Dendritic cell treated with granulocyte-macrophage colony-stimulating factor and Interleukin-4, amounts not matched to agents 40 ng/mL and 50 ng/mL, for 4 days (primary cell): ENCODE measurements at regions not wholly inside any gene's neighbourhood (a gene's known extent, or its start where the extent isn't known, plus 50 kb on each side); places are given as distances from the start of the nearest gene placed in this dataset.

Experiments used
- H3K27ac Mint-ChIP-seq: one replicate; pipeline ENCODE4 v1.8.0; 2022; ENCODE audit warnings: mild to moderate bottlenecking, mixed read lengths
- H3K27me3 Mint-ChIP-seq: one replicate; pipeline ENCODE4 v1.8.0; 2022; ENCODE audit warnings: mild to moderate bottlenecking, mixed read lengths
- H3K36me3 Mint-ChIP-seq: one replicate; pipeline ENCODE4 v1.8.0; 2022; ENCODE audit warnings: low read depth, mixed read lengths
- H3K4me1 Mint-ChIP-seq: one replicate; pipeline ENCODE4 v1.8.0; 2022; ENCODE audit warnings: low read depth, mixed read lengths
- H3K4me3 Mint-ChIP-seq: one replicate; pipeline ENCODE4 v1.8.0; 2022; ENCODE audit warnings: mild to moderate bottlenecking, moderate library complexity, mixed read lengths
- H3K9me3 Mint-ChIP-seq: one replicate; pipeline ENCODE4 v1.8.0; 2022; ENCODE audit warnings: mixed read lengths
- intact Hi-C: fragments of 100-400 bp; cut with micrococcal nuclease; formaldehyde crosslinking; loops from one replicate; pipeline ENCODE4 v1.15.0; 2022

DNA sequence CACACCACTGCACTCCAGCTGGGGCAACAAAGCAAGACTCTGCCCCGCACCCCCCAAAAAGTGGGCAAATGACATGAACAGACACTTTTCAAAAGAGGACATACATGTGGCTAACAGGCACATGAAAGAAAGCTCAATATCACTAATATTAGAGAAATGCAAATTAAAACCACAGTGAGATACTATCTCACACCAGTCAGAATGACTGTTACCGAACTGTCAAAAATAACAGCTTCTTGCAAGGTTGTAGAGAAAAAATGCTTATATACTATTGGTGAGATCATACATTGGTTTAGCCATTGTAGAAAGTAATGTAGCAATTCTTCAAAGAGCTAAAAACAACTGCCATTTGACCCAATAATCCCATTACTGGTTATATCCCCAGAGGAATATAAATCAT lies 99.5 kb upstream of the SPATA13 start:
- Mint-ChIP-seq H3K4me1 (peaks cover 40% of the 10 kb centered on the region), H3K27ac (no peak overlapping the region), H3K36me3 (no peaks in the 10 kb centered on the region), H3K4me3 (no peak overlapping the region), H3K9me3 (no peaks in the 10 kb centered on the region), H3K27me3 (no peaks in the 10 kb centered on the region)
- intact Hi-C loops: loop anchor here (10.0 kb wide), 1 partner anchor 94 kb away; no protein-coding TSS in a partner anchor

DNA sequence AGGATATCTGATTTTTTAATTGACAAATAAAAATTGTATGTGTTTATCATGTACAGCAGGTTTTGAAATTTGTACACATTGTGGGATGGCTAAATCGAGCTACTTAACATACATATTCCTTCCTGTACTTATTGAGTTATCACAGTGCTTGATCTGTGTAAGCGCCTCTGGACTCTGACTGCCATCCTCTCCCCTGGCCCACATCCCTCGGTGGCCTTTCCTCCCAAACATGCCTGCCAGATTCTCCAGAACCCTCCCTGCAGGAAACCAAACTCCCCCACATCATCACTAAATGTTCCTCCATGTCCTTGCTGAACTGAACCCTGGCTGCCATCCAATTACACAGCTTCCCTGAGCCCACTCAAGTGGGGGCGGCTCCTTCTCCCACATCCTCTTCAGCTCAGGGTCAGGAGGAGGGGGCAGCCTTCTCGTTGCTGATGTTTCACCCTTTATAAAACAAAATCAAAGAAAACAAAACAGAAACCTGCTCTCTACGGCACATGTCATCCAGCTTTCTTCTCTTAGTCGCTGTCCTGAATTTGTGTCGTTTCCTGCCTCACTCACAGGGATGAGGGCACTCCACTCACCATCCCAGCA lies 97.1 kb upstream of the SPATA13 start:
- H3K36me3 Mint-ChIP-seq: no peaks in the 10 kb centered on the region

DNA sequence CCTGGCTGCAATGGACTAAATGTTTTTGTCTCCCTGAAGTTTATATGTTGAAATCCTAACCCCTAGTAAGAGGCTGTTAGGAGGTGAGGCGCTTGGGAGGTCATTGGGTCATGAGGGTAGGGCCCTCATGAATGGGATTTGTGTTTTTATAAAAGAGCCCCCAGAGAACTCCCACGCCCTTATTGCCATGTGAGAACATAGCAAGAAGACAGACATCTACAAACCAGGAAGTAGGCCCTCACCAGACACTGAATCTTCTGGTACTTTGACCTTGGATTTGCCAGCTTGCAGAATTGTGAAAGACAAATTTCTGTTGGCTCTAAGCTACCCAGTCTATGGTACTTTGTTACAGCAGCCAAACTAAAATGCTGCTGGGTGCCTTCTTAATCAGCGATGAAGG lies 96.1 kb upstream of the SPATA13 start:
- Mint-ChIP-seq H3K4me1 (peaks cover 38% of the 10 kb centered on the region), H3K36me3 (no peaks in the 10 kb centered on the region), H3K27me3 (no peaks in the 10 kb centered on the region), H3K9me3 (no peaks in the 10 kb centered on the region), H3K4me3 (no peak overlapping the region), H3K27ac (peak overlapping the region; percentile 60)
- intact Hi-C loops: loop anchor here (10.0 kb wide), 1 partner anchor 90 kb away; no protein-coding TSS in a partner anchor

More for the DNA sequence above, 97.1 kb upstream of the SPATA13 start:
- no peaks in the 10 kb centered on the region for H3K27me3 Mint-ChIP-seq
- peak overlapping the region; percentile 60 for H3K27ac Mint-ChIP-seq
- peaks cover 44% of the 10 kb centered on the region for H3K4me1 Mint-ChIP-seq
- no peak overlapping the region for H3K4me3 Mint-ChIP-seq
- intact Hi-C loops: loop anchor here (10.0 kb wide), 1 partner anchor 91 kb away; no protein-coding TSS in a partner anchor
- no peaks in the 10 kb centered on the region for H3K9me3 Mint-ChIP-seq

DNA sequence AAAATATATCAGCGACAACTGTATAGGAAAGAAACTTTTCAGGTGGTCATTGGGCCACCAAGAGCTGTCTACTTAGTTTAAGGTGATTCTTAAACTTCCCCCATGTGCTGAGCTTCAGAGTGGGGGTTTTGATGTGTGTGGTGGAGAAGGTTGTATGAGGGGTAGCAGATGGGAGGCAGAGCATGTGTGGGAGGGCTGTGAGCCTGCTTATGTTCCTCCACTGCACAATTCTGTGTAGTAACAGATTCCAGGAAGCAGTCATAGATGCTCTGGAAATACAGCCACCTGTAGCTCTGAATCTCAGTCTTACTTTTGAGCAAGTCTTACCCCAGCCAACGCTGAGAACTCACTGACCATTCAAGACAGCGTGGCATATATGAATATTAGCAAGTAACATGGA lies 95.3 kb upstream of the SPATA13 start:
- Mint-ChIP-seq H3K27ac (no peak overlapping the region), H3K36me3 (no peaks in the 10 kb centered on the region), H3K9me3 (no peaks in the 10 kb centered on the region), H3K27me3 (no peaks in the 10 kb centered on the region), H3K4me3 (no peak overlapping the region), H3K4me1 (peaks cover 33% of the 10 kb centered on the region)
- intact Hi-C loops: loop anchor here (10.0 kb wide), 1 partner anchor 90 kb away; no protein-coding TSS in a partner anchor

DNA sequence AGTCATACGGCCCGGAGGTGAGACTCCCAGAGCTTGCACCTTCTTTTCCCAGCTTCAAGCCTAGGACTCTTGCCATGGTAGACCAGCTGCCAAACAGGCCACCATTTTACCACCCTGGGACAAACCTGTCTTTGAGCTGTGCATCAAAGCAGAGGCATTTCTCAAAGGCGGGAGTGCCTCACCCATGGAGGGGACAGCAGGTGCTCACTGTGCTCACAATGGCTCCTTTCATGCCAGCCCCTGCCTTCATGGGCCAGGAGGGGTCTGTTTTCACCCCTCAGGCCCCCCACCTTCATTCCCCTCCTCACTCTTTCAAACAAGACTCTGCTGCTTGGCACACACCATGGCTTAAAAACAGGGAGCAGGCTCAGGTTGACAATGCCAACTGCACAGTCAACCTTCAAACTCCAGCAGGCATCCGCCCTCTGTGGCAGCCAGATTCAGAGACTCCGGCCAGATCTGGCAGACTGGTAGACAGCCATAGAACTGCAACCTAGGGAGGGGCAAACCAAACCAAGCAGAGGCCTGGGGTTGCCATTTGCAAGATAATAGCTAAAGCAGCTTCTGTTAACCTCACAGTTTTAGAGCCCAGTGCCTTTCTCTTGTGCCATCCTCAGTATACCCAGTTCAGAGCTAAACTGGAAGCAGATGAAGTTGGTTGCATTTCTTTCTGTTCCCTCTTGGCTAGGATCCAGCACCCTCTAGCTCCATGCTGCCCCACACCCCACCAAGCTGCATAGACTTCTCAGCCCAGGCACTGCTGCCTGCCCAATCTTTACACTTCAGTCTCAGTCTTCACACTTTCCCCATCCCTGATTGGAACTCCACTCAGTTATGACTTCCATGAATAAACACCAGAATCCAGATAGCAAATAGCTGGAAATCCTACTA lies 93.9 kb upstream of the SPATA13 start:
- Mint-ChIP-seq H3K27me3 (no peaks in the 10 kb centered on the region), H3K4me1 (peaks cover 33% of the 10 kb centered on the region), H3K36me3 (no peaks in the 10 kb centered on the region), H3K27ac (peak overlapping the region; percentile 18), H3K4me3 (no peak overlapping the region), H3K9me3 (no peaks in the 10 kb centered on the region)
- intact Hi-C loops: loop anchor here (10.0 kb wide), 1 partner anchor 88 kb away; no protein-coding TSS in a partner anchor

DNA sequence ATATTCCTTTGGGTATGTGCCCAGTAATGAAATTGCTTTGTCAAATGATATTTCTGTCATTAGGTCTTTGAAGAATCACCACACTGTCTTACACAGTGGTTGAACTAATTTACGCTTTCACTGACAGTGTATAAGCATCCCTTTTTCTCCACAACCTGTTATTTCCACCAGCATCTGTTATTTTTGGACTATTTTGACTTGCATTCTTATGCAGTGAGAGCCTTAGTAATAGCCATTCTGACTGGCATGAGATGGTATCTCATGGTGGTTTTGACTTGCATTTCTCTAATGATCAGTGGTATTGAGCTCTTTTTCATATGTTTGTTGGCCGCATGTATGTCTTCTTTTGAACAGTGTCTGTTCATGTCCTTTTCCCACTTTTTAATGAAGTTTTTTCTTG lies 92.0 kb upstream of the SPATA13 start:
- Mint-ChIP-seq H3K9me3 (no peaks in the 10 kb centered on the region), H3K4me3 (no peak overlapping the region), H3K27me3 (no peaks in the 10 kb centered on the region), H3K4me1 (peaks cover 21% of the 10 kb centered on the region), H3K36me3 (no peaks in the 10 kb centered on the region), H3K27ac (no peak overlapping the region)
- intact Hi-C loops: loop anchor here (10.0 kb wide), 1 partner anchor 86 kb away; no protein-coding TSS in a partner anchor

DNA sequence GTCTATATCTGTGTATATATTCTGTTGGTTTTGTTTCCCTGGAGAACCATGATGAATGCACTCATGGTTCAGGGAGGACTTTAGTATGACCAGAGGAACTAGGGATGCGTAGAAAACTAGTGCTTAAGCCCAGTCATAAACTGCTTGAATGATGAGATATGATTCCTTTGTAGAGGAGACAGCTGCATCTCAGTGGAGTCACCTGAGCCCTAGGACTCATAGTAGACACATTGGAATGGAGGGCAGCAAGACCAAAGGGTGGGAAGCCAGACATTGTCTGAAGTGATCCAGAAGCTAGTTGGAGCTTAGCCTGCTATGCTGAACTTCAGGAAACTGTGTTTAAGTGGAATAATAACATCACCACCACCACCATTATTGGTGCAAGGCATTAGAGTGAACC lies 89.5 kb upstream of the SPATA13 start:
- H3K4me3 Mint-ChIP-seq: no peak overlapping the region
- peaks cover 18% of the 10 kb centered on the region for H3K4me1 Mint-ChIP-seq

DNA sequence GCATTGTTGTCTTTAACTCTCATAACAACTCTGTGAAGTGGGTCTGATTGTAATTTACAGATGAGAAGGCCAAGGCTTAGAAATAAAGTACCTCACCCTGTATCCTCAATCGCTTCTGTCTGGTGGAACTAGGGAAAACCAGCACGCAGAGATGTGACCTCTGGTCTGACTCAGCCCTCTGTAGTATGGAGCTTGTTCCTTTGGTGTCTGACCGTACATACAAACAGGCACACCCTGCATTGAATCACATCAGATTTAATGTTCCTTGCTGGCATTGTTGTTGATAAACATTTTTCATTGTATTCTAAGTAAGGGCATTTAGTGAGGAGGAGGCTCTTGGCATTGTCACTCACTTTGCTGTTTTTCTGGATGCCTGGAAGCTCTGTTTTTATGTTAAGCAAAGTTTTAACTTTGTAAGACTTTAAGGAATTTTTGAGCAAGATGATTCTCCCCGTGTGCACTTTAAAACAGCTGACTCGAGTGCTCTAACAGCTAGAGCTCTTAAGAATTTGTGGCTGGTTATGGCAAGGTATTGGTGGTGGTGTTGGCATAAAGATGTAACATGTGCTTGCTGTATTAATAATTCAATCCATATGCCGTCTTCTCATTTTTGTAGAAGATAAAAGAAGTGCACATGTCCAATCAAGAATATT lies 89.0 kb upstream of the SPATA13 start:
- Mint-ChIP-seq H3K27ac (no peak overlapping the region), H3K9me3 (no peaks in the 10 kb centered on the region), H3K4me1 (peaks cover 18% of the 10 kb centered on the region), H3K4me3 (no peak overlapping the region), H3K36me3 (no peaks in the 10 kb centered on the region), H3K27me3 (no peaks in the 10 kb centered on the region)
- intact Hi-C loops: no loop called here

More for the DNA sequence above, 89.5 kb upstream of the SPATA13 start:
- no peak overlapping the region for H3K27ac Mint-ChIP-seq
- H3K9me3 Mint-ChIP-seq: no peaks in the 10 kb centered on the region
- no peaks in the 10 kb centered on the region for H3K36me3 Mint-ChIP-seq
- intact Hi-C loops: no loop called here
- H3K27me3 Mint-ChIP-seq: no peaks in the 10 kb centered on the region

DNA sequence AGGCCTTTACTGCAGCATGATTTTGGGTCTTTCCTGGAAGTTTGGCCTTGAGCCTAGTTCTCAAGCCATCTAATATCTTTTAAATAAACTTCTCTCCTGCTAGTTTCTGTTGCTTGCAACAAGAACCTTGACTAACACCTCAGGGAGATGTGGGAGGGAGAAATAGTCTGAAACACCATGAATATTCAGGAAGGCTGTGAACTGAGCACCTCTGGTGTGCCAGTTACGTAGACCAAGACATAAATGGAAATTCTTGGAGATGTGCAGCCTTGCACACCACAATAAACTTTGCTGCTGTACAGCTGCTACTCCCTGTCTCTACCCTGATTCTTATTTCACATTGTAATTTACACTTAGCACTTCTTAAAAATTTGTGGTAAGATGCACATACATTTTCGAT lies 86.9 kb upstream of the SPATA13 start:
- Mint-ChIP-seq H3K27me3 (no peaks in the 10 kb centered on the region), H3K4me3 (no peak overlapping the region), H3K9me3 (no peaks in the 10 kb centered on the region), H3K4me1 (peaks cover 12% of the 10 kb centered on the region), H3K27ac (no peak overlapping the region), H3K36me3 (no peaks in the 10 kb centered on the region)
- intact Hi-C loops: no loop called here

DNA sequence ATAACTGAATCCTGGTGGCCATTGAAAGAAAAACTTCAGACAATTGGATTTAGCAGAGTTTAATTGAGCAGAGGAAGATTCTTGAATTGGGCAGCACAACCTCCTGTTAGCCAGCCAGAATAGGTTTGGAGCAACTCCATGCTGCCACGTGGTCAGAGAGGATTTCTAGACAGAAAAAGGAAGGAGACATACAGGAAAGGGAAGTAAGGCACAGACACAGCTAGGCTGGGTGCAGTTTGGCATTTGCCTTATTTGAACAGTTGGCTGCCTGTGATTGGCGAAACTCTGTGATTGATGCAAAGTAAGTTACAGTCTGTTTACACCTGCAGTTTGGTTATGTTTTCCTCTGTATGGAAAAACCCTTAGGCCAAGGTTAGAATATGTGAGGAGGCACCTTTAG lies 85.8 kb upstream of the SPATA13 start:
- no peaks in the 10 kb centered on the region for H3K36me3 Mint-ChIP-seq
- H3K4me3 Mint-ChIP-seq: no peak overlapping the region
- intact Hi-C loops: no loop called here
- peaks cover 14% of the 10 kb centered on the region for H3K4me1 Mint-ChIP-seq
- no peak overlapping the region for H3K27ac Mint-ChIP-seq
- H3K9me3 Mint-ChIP-seq: no peaks in the 10 kb centered on the region
- H3K27me3 Mint-ChIP-seq: no peaks in the 10 kb centered on the region

DNA sequence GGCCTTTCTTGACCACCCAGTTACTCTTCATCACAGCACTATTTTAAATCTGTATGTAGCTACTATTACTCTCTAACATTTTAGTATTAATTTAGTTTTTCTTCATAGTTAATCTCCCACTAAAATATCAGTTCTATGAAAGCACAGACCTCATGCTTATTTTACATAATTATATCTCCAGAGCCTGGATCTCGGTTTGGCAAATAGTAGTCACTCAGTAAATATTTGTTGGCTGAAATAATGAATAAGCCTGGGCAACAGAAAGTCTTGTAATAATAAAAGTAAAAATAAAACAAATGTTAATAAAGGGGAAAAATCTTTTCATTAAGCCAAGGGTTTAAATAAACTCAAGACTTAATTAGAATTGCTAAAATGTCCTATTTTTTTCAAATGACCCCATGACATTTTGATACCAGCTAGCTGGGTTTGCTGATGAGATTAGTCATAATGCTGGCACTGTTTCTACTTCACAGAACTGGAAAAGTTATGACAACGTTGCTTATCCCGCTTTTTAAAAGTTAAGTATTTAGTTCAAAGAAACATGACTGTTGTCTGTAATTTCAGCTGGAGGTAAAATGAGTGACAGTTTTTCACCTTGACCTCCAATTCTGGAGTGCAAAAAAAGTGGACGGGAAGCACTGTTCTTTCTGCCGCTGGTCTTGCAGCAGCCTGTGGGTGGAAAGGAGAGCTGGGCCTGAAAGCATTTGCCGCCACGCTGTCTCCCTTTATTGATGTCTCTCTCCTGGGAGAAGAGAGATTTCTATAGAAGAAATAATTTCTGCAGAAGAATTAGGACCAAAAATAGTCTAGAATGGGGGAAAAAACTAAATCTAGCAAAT lies 85.2 kb upstream of the SPATA13 start:
- no peak overlapping the region for H3K4me3 Mint-ChIP-seq
- H3K4me1 Mint-ChIP-seq: peaks cover 21% of the 10 kb centered on the region
- no peaks in the 10 kb centered on the region for H3K27me3 Mint-ChIP-seq

DNA sequence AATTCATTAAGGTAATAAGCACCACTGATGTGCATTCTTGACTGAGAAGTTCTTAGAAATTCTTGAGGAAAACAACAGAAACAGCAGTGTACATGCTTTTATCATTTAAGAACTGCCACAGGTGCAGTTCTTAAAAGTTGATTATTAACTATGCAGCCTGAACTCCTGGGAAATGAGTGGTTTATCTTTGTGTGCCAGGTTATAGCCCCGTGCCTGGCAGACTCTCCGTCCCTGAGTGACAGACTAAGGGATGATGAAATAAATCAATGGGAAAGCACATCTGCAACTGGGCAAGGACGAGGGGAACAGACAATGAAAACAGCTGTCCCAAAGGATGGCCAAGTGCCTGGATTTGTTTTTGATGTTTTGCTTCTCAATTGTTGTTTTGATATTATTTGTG lies 84.4 kb upstream of the SPATA13 start:
- Mint-ChIP-seq H3K4me1 (peaks cover 23% of the 10 kb centered on the region), H3K36me3 (no peaks in the 10 kb centered on the region), H3K27me3 (no peaks in the 10 kb centered on the region), H3K9me3 (no peaks in the 10 kb centered on the region), H3K27ac (peak overlapping the region; percentile 10), H3K4me3 (no peak overlapping the region)
- intact Hi-C loops: no loop called here

More for the DNA sequence above, 85.2 kb upstream of the SPATA13 start:
- intact Hi-C loops: no loop called here
- no peaks in the 10 kb centered on the region for H3K9me3 Mint-ChIP-seq
- H3K27ac Mint-ChIP-seq: no peak overlapping the region
- no peaks in the 10 kb centered on the region for H3K36me3 Mint-ChIP-seq

DNA sequence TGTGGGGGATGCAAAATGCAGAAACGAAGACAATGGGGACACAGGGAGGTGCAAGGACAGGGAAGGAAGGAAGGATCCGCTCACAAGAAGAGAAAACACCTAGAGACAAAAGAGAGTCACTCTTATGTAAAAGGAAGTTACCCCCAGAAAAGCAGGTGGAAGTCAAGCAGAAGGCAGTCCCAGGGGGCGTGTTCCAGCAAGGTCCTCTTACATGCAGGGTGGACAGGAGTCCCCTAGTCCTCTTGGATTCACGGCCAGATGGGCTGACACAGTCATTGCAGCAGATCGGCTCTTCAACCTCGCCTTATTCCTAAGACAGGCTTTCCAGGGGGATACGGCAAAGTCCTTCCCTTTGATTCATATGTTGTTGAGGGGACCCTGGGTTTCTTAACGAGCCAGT lies 83.9 kb upstream of the SPATA13 start:
- Mint-ChIP-seq H3K9me3 (no peaks in the 10 kb centered on the region), H3K4me3 (no peak overlapping the region), H3K27ac (peak overlapping the region; percentile 10), H3K4me1 (peaks cover 23% of the 10 kb centered on the region), H3K36me3 (no peaks in the 10 kb centered on the region), H3K27me3 (no peaks in the 10 kb centered on the region)
- intact Hi-C loops: no loop called here
